ENCODE measurements at regions not wholly inside any gene's neighbourhood (a gene's known extent, or its start where the extent isn't known, plus 50 kb on each side); places are given as distances from the start of the nearest gene placed in this dataset.

- TF ChIP-seq POLR2A (IDR thresholded peaks at IDR 0.05), result no peak
- TF ChIP-seq CTCF (IDR thresholded peaks at IDR 0.05), result no peak
These were observed 494.1 kb upstream of the SEMA3A start for GRCh38 chr7:84688671-84689070.

Measured in ovary (tissue), 3 donors.